ENCODE measurements at regions not wholly inside any gene's neighbourhood (a gene's known extent, or its start where the extent isn't known, plus 50 kb on each side); places are given as distances from the start of the nearest gene placed in this dataset.

DNA sequence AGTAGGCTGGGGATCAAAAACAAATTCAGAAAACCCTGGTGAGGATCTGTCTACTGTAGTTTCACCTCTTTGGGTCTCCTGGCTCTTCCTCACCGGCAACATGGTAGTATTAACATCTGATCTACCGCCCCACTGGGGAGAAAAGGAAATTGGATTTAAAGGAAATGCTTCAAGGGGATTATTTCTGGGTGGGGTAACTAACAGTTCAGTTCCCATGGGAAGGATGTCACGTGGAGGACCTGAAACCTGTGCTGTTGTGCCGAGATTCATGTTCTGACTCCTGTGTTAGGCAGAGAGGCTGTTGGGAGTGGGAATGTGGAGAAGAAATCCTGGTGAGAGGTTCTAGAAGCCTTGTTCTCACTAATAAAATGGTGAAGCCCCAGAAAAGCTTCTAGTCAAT, 254.4 kb downstream of the BCOR start:
- no peak for FAIRE-seq

DNA sequence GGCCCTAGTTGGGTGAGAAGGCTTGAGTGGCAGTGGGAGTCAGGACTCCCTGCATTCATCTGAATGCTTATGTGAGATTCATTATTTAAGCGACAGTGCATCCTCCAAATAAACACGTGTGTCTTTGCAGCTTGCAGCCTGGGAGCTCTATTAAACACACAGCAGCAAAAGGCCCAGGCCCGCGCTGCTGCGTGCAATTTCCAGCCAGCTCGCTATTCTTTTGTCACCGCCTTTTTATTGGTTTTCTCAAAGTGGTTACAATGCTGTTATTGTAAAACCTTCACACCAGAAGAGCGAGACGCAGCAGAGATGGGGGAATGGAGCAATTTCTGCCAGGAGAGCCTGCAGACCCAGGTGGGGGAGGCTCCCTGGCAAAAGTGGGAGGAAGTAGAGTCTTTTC, 252.5 kb downstream of the BCOR start:
- FAIRE-seq, result no peak

DNA sequence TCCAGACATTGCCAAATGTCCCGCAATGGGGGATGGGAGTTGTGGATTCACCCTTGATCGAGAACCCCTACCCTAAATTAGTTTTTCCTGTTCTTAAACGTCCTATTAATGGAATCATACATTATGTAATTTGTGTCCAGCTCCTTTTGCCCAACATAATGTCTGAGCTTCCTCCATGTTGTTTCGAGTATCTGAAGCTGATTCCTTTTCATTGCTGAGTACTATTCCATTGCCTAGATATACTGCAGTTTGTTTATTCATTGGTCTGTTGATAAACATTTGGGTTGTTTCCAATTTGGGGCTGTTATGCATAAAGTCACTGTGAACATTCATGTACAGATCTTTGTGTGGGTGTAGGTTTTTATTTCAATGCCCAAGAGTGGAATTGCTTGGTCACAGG, 251.3 kb downstream of the BCOR start:
- FAIRE-seq, result no peak

DNA sequence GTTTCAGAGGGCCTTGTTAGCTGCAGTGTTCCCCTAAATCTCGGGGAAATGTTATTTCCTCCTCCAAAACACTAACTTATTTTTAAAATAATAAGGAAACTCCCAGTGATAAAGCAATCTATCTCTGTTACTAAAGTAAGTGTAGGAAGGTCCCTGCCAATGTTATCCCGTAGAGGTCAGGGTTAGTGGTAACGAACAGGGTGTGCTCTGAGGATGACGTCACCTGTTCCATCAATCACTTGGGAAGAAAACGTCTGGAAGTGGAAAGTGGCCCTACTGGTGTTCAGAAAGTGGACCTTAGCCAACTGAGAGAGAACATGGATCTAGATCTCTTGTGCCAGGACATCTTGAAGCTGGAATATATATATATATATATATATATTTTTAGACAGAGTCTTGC, 249.5 kb downstream of the BCOR start:
- no peak for FAIRE-seq

DNA sequence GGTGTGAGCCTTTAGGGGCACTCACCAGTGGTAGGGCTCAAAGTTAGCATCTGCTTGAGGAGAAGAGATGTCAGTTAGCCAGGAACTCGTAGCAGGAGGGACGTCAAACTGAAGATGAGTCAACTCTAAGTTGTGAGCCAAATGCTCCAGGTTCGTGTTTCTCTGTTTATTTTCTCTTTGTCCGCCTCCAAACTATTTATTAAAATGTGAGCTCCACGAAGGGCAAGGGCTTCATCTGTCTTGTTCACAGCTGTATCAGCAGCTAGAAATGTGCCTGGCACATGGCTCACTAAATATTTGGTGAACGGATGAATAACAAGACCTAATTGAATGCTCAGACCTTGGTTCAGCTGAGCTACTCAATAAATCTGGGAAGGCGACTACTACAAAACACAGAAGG, 248.9 kb downstream of the BCOR start:
- no peak for FAIRE-seq

DNA sequence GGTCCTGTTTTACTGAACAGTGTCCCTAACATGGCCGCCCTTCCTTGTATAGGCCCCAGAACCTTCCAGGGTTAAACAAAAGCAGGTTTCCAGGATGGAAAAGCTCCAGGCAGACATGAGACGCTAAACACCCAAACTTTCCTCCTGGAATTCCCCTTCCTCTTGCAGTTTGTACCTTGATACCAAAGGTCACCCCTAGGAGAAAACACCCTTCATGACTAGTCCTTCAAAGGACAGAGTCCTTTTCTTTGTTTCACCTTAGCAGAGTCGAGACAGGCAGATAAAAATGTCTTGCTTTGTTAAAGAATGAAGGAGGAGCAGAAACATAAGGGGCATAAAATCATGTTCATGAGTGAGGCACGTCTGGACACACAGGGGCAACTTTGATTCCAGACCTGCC, 247.5 kb downstream of the BCOR start:
- no peak for FAIRE-seq

DNA sequence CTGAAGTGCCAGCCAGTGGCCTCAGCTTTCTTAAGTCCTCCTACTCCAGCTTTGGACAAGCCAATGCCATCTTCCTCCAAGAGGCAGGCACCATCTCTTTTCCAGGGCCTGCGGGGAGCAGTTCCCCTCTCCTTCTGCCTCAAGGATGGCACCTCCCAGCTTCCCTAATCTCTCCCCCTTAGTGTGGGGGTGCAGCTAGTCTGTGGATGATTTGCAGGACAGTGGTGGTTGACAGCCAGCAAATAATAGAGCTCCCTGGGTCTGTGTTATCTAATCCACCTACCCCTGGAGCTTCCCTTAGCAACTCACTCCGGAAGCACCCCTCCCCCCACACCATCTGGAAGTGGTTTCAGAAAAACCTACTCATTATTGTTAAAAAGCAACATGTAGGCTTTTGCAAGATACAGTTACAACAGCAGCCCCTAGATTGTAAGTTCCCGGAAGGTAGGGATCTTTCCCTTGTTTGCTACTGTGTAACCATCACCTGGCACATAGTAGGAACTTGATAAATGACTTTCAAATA, 247.1 kb downstream of the BCOR start:
- no peak for FAIRE-seq

DNA sequence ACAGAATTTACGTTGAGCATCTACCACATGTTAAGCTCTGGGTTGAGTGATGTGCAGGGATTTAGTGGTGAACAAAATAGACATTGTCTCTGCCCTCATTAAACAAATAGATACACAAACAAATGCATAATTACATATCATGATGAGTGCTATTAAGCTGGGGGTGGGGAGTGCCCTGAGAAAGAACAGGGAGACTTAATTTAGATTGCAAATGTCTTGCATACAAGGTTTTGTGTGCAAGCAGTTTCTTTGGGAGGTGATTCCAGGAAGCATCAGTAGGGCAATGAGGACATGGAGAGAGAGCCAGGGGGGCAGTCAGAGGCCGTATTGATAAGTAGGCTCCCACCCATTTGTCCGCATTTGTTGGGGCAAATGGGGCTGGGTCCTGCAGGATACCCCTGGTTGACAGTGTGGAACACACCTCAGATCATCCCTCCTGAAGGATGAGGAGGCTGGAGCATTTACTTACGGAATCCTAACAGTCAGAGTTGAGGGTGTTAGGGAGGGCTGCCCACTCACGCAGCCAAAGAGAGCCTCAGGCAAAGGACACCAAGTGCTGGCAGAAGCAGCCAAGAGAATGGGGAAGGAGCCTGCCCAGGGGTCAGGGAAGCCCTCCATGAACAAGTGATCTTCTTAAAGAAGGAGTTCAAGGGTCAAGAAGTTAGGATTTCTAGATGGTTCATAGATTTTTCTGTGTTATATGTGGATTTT, 245.9 kb downstream of the BCOR start:
- no peak for FAIRE-seq

DNA sequence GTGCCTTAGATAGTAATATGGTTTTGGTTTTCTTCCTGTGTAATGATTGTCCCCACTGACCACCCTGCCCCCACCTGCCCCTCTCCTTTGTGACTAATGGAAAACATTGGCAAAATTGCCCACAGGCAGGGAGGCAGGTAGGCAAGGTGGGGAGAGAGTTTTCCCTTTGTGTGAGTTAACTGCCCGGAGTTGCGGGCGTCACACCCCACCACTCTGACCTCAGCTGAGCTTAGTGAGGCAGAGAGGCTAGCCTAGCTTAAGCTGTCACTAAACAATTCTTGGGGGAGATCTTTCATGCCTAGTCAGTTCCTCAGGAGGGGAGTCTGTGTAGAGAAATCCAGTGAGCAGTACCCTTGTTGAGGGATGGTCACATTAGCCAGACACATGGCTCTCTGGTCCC, 245.3 kb downstream of the BCOR start:
- no peak for FAIRE-seq

DNA sequence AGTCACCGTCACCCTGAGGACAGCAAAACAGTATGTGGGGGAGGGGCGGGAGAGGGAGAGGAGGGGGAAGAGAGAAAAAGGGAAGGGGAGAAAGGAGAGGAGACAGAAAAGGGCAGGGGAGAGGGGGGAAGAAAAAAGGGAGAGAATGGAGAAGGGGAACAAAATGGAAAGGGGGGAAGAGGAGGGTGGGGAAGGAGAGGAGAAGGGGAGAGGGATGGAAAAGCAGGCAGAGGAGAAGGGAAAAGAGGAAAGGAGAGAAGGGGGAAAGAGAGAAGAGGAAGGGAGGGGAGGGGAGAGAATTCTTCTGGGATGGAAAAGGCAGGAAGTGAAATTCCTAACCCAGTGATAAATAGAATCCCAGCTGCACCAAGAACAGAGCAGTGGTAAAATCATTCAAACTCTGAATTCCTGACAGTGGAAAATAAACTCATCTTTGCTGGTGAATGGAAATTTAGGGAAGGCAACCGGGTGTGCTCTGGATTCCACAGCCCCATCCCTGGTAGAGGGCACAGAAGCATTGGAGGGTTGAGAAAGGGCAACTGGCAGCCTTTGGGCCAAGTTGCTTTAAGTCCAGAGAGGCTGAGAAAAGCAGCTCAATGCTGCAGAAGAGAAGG, 244.2 kb downstream of the BCOR start:
- FAIRE-seq, result no peak

DNA sequence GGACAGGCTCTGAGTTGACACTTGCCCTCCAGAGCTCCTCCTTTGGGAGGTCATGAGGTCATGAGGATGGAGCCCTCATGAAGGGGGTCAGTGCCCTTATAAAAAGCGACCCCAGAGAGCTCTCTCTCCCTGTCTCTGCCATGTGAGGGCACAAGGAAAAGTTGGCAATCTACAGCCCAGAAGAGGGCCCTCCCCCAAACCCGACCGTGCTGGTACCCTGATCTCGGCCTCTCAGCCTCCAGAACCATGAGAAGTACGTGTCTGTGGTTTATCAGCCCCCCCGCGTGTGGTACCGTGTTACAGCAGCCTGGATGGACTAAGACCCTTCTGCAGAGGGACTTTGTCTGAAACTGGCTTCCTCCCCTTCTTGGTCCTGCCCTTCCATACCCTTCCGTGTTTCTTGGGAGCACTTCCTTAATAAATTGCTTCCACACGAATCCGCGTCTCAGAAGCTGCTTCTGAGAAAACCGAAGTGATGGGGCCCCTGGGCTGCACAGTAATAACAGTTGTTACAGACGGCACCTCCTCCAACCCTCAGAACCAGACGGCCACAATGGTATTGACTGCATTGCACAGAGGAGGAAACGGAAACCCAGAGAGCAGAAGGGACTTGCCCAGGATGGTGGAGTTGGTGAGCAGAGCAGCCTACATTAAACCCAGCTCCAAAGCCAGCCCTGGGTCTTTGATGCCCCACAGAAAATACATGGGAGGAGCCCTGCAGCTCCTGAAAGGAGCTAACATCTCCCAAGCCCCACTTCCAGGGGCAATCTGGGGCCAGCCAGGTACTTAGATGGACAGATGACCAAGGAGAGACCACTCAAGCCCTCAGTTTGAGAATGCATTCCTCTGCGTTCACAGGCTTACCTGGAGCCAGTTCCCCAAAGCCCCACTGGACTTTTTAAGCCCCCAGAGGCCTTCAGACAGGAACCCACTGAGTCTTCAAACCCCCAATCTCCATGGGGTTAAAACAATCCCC, 242.7 kb downstream of the BCOR start:
- no peak for FAIRE-seq

DNA sequence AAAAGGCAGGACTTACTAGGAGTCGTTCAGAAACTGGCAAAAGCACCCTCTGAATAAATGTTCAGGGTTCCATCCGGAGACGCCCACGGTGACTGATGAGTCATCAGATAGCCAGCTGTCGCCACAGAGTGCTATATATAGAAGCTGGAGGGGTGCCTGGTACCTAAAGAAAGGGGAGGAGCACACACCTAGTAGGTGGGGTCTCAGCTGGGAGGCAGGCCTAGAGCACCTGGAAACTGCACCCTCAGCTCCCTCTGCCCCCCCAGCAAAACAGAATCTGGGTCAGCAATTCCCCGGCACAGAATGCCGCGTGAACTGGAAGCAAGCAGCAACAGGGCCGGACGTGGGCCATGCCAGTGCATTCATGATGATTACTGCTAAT, 242.0 kb downstream of the BCOR start:
- no peak for FAIRE-seq

DNA sequence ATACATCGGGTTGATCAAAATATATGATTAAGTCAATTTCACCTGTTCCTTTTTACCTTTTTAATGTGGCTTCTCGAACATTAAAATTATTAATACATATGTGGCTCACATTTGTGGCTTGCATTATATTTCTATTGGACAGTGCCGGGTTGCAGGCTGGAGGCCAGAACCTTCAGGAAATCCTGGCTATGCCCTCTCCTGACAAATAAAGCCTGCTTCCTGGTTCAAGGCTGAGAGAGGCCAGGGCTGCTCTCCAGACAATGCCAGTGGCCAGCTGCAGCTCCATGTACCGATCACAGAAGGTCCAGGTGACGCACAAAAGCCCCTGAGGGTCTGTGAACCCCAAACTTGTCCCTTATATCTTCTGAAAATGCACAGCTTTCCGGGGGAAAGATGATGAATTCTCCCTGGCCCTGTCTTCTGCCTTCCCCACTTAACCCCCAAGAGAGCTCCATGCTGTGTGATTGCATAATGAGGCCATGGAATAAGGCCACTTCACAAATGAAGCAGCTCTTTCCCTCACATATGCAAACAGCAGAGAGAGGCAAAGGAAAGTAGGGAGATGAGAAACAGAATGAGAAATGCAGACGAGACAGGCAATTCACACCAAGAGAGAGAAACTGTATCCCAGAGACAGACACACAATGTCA, 241.2 kb downstream of the BCOR start:
- FAIRE-seq, result no peak

DNA sequence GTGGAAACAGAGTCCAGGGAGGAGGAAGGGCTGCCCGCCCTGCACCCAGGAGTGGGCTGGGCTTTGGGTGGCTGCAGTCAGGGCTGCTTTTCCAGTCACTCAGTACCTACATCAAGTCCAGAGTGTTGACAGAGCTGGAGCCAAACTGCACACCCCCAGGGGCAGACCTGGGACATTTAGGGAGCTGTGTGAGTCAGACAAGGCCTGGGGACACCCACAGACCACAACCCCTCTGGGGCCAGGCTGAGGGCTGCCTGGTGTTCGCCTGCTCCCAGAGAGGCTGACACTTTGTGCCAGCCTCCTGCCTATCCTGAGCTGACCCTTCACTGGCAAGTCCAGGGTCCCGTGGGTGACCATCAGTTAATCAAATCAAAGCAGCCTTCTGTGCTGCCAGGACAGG, 240.0 kb downstream of the BCOR start:
- no peak for FAIRE-seq

DNA sequence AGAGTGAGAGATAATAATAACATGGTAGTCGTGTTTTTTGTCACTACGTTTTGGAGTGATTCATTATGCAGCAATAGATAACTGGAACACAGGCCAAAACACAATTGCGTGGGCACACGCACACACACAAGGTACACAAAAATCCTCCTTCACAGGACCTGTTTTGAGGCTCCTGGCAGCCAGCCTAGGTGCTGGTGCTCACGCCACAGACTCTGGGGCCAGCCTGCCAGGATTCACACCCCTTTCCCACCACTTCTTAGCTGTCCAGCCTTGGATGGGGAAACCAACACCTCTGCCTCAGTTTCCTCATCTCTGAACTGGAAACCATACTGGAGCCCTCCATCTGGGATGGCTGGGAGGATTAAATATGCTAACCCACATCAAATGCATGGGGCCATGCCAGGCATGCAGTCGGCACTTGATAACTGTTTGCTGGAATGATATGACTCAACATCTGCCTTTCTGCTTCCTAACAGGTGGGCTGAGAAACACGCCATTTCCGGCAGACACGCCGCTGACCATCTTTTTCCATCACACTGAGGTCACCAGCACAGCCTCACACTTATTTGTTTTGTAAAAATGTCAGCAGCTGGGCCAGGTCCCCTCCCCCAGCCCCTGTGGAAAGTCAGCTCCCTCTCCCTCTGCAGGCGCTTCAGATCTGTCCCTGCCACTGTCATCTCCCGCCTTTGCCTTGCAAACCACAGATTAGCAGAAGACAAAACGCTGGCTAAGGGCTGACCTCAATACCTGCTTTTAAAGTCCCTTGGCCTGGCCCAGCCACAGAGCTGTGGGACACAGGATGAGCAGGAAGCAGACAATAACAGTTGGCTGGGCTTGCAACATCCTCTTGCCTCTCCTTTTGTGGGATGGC, 237.5 kb downstream of the BCOR start:
- no peak for FAIRE-seq

DNA sequence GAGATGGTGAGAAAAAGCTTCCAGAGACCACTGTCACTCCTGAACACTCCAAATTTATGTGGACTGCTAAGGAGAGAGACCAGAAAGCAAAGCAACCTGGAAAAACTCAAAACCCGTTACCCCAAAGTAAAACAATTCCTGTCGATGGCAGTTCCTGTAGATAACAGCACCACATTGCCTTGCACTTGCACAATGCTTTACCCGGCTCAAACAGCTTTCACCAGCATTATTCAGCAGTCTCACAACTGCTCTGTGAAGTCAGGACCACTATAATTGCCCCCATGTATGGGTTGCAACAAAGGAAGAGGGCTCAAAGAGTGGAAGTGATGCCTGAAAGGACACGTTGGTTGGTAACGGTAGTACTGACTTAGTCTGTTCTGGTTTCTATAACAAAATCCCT, 234.8 kb downstream of the BCOR start:
- no peak for FAIRE-seq

DNA sequence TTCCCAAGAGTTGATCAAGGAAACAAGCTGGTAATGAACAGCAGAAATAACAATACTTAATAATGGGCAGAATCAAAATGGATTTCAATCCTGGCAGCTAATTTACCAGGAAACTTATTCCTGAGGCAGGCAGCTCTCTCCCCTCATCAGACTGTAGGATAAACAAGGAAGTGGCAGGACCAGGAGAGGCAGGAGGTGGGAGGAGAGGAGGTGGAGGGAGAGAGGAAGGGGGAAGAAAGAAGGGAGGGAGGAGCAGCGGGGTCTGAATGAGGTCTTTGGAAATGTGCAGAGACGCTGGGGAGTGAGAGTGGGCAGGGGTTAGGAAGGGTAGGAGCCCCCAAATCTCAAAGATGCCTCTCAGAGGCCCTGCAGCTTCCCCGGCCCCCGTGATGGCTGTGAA, 231.5 kb downstream of the BCOR start:
- no peak for FAIRE-seq

DNA sequence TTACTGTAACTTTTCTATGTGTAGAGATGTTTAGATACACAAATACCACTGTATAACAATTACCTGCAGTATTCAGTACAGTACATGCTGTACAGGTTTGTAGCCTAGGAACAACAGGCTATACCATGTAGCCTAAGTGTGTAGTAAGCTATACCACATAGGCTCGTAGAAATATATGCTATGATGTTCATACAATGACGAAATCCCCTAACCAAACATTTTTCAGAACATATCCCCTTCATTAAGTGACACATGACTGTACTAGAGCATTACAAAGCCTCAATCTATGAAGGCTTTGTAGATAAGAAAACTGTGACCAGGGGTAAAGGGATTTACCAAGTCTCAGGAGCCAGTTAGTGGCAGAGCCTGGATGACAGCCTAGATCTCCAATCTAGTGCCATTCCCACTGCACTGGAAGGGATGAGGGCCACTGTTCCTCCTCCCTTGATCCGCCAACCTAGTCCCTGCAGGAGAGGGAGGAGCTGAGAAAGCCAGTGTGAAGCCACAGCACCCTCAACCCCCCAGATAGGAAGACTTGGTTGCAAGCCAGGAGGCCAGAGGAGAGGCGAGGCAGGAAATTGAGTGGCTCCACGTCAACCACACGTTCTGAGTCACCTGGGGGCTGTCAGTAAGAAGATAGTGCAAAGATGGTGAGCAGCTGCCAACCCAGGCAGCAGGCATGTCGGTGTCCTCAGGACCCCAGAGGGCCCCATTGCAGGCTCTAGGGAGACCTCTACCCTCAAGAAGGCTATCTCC, 227.7 kb downstream of the BCOR start:
- FAIRE-seq, result no peak

DNA sequence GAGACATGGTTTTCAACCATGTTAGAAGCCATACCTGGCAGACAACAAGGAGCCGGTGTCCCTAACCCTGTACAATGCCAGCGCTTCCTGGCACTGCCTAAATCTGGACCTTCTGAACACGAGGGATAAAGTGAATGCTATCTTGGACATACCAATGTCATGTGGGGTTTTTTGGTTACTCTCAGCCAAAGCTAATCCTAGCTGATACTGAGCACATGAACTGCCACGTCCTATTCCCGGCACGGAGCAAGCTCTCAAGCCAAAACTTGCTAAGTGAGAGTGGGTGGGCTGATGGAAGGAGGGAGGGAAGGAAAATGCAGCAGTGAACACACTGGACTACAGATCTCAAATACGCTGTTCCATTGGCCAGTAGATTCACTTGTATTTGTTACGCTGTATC, 226.1 kb downstream of the BCOR start:
- FAIRE-seq, result no peak

DNA sequence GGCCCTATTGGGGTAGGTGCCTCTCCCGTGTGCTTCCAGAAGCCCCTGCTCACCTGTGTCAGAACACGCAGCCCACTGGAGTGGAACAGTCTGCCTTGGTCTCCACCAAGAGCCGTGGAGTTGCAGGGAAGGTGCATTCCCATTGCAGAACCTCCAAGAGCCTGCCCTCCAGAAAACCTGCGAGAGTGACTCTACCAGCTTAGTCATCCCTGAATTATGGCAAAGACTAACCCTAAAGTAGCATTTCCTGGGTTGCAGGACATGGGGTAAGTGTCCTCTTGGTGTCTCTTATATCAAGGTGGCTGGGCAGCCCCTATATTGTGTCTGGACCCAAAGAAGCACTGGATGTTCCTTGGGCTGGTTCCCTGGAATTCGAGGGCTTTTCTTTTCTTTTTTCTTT, 224.6 kb downstream of the BCOR start:
- no peak for FAIRE-seq

DNA sequence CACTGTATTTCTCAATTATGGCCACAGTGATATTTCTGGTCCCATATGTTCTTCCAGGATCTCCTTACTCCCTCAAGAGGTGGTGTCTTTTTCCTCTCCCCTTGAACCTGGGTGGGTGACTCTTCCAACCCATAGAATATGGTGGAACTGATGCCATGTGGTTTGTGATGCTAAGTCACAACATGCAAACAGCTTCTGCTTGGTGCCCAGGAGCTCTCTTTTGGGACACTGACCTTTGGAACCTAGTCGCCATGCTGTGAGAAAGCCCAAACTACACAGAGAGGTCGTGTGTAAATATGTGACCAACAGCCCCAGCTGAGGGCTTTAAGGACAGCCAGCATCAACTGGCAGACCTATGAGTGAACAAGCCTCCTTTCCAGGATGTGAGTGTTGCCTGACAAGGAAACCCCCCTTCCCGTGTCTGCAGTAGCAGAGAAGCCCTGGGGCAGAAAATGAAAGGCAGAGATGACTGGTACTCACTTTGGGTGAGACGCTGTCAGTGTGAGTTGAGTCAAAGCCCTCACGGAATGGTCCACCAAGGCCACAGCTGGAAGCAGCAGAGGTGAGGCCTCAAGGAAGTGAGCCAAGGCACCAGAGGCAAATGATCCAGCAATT, 223.4 kb downstream of the BCOR start:
- FAIRE-seq, result no peak

Data from A204.1 (cell line).